Gastrocnemius medialis (tissue), 4 donors: ENCODE measurements at regions not wholly inside any gene's neighbourhood (a gene's known extent, or its start where the extent isn't known, plus 50 kb on each side); places are given as distances from the start of the nearest gene placed in this dataset.

ENCODE experiments used
- CTCF ChIP-seq, 5 experiments: fragments of 450-650 bp in 3 of 5; fragments of 200-600 bp in 2 of 5; sonication (generic) in 2 of 5; IDR thresholded peaks in 4 of 5; conservative IDR thresholded peaks in 1 of 5; 1 replicate in 4 of 5; 2 replicates in 1 of 5; pipeline ENCODE4 v1.5.1; 2016 to 2019; ENCODE audit warnings: antibody characterized with exemption in 5 of 5, mild to moderate bottlenecking in 3 of 5, moderate library complexity in 3 of 5
- POLR2A ChIP-seq, 2 donors: fragments of 450-650 bp; IDR thresholded peaks; one replicate each; pipeline ENCODE4 v1.6.1; 2017; ENCODE audit warnings: antibody characterized with exemption in 2 of 2, mild to moderate bottlenecking in 2 of 2, moderate library complexity in 2 of 2

- no peak for TF ChIP-seq CTCF (IDR thresholded peaks at IDR 0.05 in 4 of 5, conservative IDR thresholded peaks at IDR 0.05 in 1 of 5)
- TF ChIP-seq POLR2A (IDR thresholded peaks at IDR 0.05) = no peak
Observed at GRCh38 chr9:21653091-21653490, 149.3 kb upstream of the MTAP start.
